ENCODE measurements at regions not wholly inside any gene's neighbourhood (a gene's known extent, or its start where the extent isn't known, plus 50 kb on each side); places are given as distances from the start of the nearest gene placed in this dataset.

- no peak for TF ChIP-seq CTCF (optimal IDR thresholded peaks at IDR 0.05 in 1 of 3, IDR thresholded peaks at IDR 0.05 in 1 of 3, conservative IDR thresholded peaks at IDR 0.05 in 1 of 3; ENCODE audit: extremely low read depth in 1 of 3, insufficient read depth in 2 of 3, low read length in 3 of 3)
- no peak for TF ChIP-seq EZH2 (IDR thresholded peaks at IDR 0.05; ENCODE audit: low read length)
These were observed 50.8 kb upstream of the BTRC start for GRCh38 chr10:101303087-101303703.
